ENCODE measurements at regions not wholly inside any gene's neighbourhood (a gene's known extent, or its start where the extent isn't known, plus 50 kb on each side); places are given as distances from the start of the nearest gene placed in this dataset.

DNA sequence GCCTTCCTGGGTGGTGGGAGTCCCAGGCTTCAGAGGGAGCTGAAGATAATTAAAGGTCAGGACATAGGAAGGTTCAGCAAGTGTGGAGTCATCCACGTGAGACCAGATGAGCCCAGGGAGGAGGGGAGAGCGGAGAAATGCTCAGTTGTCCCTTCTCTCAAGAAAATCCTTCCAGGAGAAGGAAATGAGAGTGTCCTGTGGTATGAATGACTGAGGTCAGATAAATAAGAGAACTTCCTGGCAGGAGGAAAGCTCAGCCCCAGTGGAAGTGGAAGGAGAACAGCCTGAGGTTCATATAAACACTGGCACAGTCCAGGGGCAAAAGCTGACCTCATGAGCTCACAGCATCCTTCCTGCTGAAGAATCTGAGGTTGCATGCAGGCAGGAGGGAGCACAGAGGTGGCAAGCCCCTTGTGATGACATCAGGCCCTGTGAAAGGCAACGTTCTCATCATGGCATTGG lies 97.6 kb downstream of the NAV1 start:
- Histone ChIP-seq H3K4me3 (no peak overlapping the region), H3K27ac (peak overlapping the region in 2 of 10 donors; percentile 1 to 78), H3K36me3 (peaks cover 0 to 13% (median 0%) of the 10 kb centered on the region in 9 donors), H3K9me3 (no peaks in the 10 kb centered on the region), H3K27me3 (no peaks in the 10 kb centered on the region), H3K4me1 (peaks cover 45 to 98% (median 70%) of the 10 kb centered on the region in 9 donors)
- ATAC-seq: no peak
- TF ChIP-seq, protein P1, sequence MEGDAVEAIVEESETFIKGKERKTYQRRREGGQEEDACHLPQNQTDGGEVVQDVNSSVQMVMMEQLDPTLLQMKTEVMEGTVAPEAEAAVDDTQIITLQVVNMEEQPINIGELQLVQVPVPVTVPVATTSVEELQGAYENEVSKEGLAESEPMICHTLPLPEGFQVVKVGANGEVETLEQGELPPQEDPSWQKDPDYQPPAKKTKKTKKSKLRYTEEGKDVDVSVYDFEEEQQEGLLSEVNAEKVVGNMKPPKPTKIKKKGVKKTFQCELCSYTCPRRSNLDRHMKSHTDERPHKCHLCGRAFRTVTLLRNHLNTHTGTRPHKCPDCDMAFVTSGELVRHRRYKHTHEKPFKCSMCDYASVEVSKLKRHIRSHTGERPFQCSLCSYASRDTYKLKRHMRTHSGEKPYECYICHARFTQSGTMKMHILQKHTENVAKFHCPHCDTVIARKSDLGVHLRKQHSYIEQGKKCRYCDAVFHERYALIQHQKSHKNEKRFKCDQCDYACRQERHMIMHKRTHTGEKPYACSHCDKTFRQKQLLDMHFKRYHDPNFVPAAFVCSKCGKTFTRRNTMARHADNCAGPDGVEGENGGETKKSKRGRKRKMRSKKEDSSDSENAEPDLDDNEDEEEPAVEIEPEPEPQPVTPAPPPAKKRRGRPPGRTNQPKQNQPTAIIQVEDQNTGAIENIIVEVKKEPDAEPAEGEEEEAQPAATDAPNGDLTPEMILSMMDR (IDR thresholded peaks at IDR 0.05): no peak
- DNase-seq: no peak
- WGBS, 2 donors: 61 to 70% methylated on average over 3 of the region's 3 CpGs
- intact Hi-C loops (cut with DNase I): loop anchor here in 2 of 10 donors (10.0 kb wide), 1 partner anchor 62 kb away; no protein-coding TSS in a partner anchor

DNA sequence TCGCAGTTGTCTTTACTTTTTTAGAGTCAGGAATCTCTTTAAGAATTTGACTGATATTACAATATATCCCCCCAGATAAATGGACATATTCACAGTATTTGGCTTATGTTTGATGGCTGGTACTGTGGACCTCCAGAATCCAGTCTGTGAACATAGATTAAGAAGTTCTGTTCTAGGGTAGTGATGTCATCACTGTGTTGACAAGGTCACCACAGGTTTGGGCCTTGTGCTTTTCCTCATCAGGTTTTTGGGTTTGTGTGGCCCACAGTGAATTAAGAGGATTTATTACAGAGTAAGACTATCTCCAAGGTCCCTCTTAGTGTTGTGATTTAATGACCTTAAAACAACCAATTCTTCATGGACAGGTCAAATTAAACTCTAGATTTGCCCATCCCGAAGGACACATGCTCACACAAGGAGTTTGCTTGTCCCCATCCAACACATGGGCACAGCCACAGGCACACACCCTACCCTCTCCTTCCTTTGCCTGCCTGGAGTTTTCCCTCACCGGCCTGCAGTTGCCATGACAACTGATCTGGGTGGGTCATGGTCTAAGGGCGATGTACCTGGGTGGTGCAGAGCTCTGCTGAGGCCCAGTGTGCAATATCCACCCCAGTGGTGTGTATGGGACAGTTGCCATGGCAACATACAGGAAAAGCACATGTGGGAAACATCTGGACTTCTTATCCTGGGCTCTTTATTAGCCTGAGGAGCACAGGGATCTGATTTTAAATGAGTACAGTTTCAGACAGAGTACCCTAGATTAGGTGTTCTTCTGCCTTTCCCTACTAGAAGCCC lies 98.6 kb downstream of the NAV1 start:
- DNase-seq (no peak), ATAC-seq (peak in 7 of 8 donors; percentile 16 to 52 (median 29))
- TF ChIP-seq, protein P1 (IDR thresholded peaks at IDR 0.05): no peak
- 77 to 78% methylated on average over 4 of the region's 4 CpGs for WGBS, 2 donors
- H3K27ac ChIP-seq: peak overlapping the region in 5 of 10 donors; percentile 1 to 78 (median 18)
- intact Hi-C loops (cut with DNase I): loop anchor here in 2 of 10 donors (10.0 kb wide), 1 partner anchor 63 kb away; no protein-coding TSS in a partner anchor
- peaks cover 45 to 94% (median 70%) of the 10 kb centered on the region in 9 donors for H3K4me1 ChIP-seq
- H3K9me3 ChIP-seq: no peaks in the 10 kb centered on the region
- H3K36me3 ChIP-seq: peaks cover 0 to 9% (median 0%) of the 10 kb centered on the region in 9 donors
- no peak overlapping the region for H3K4me3 ChIP-seq
- H3K27me3 ChIP-seq: no peaks in the 10 kb centered on the region

DNA sequence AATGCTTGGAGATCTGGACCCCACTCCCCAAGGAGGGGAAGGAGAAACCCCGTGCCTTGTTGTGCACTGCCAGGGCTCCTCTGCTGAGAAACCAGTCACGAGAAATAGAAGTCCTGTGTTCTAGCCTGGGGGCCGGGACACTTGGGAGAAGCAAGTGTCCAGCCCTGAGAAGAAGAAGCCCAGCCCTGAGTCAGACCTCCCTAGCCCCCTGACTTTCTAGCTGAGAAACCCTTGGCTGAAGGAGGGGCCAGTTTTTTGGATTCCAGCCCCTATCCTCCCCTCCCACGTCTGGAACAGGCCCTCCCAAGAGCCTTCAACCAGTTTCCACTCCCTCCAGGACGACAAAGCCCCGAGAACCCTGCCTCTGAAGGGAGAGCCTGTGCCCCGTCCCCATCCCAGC lies 100.5 kb downstream of the NAV1 start:
- peak overlapping the region in 9 of 10 donors; percentile 50 to 80 (median 71) for H3K27ac ChIP-seq
- intact Hi-C loops (cut with DNase I): loop anchor here in 2 of 10 donors (10.0 kb wide), 1 partner anchor 65 kb away; no protein-coding TSS in a partner anchor
- 51 to 63% methylated on average over 7 of the region's 7 CpGs for WGBS, 2 donors
- ATAC-seq (peak; percentile 3 to 46 (median 30)), DNase-seq (no peak)
- H3K27me3 ChIP-seq: no peaks in the 10 kb centered on the region
- H3K4me3 ChIP-seq: no peak overlapping the region
- TF ChIP-seq, protein P1 (IDR thresholded peaks at IDR 0.05): no peak
- peaks cover 0 to 20% (median 0%) of the 10 kb centered on the region in 9 donors for H3K36me3 ChIP-seq
- no peaks in the 10 kb centered on the region for H3K9me3 ChIP-seq
- H3K4me1 ChIP-seq: peaks cover 28 to 79% (median 57%) of the 10 kb centered on the region in 9 donors

- H3K4me1 ChIP-seq: peaks cover 27 to 75% (median 52%) of the 10 kb centered on the region in 9 donors
These were observed 100.9 kb downstream of the NAV1 start for GRCh38 chr1:201639826-201640225.

More at GRCh38 chr1:201639826-201640225, 100.9 kb downstream of the NAV1 start:
- intact Hi-C loops (cut with DNase I): loop anchor here in 4 of 10 donors (5.0 to 10.0 kb wide), 4 partner anchors 55 to 78 kb away; no protein-coding TSS in a partner anchor
- 74 to 77% methylated on average over 6 of the region's 6 CpGs for WGBS, 2 donors
- TF ChIP-seq, protein P1 (IDR thresholded peaks at IDR 0.05): no peak
- DNase-seq (no peak), ATAC-seq (peak in 2 of 8 donors; percentile 5 to 19)
- no peaks in the 10 kb centered on the region for H3K27me3 ChIP-seq
- no peaks in the 10 kb centered on the region for H3K9me3 ChIP-seq
- peak overlapping the region in 9 of 10 donors; percentile 50 to 80 (median 71) for H3K27ac ChIP-seq
- peaks cover 0 to 24% (median 0%) of the 10 kb centered on the region in 9 donors for H3K36me3 ChIP-seq
- no peak overlapping the region for H3K4me3 ChIP-seq

Measured in heart right ventricle (tissue), 16 donors.